ENCODE measurements at regions not wholly inside any gene's neighbourhood (a gene's known extent, or its start where the extent isn't known, plus 50 kb on each side); places are given as distances from the start of the nearest gene placed in this dataset.

DNA sequence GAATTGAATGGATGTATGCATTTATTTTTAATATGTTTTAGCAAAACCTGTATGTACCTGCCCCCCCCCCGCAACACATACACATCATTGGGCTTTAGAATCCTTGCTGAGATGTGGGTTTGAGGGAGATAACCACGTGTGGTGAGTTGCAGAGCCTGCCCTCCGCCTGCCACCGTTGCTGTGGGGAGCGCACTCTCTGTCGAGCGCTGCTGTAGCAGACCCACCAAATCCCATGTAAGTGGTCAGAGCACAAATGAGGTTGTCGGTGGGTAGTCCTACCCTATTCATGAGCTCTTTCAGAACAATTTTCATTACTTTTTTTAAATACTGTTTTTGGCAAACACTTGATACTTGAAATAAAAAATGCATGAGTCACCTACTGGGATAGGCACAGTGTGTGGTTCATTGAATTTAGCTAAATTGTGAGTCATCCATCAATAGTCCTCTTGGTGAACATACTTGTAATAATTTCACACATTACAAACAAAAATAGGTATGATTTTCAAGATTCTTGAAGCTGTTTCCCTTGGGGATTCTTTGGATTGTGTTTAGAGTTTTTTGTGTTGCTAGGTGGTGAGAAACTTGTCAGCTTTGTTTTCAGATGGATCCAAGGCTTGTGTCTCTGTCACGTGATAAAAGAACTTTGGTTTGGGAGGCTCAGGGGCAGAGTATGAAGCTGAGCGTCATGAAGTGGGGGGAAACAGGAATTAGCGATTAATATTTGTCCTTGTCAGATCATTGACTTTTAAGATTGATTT is 107.6 kb downstream of the PTCSC3 start:
- Histone ChIP-seq H3K27ac (ENCODE audit: low read depth in 2 of 2, low read length in 2 of 2) (no peak overlapping the region), H3K9me3 (ENCODE audit: control insufficient read depth in 2 of 3, insufficient read depth in 1 of 3, low read length in 3 of 3) (no peaks in the 10 kb centered on the region), H3K4me3 (ENCODE audit: low read length in 3 of 3) (peak overlapping the region in 1 of 3 donors; percentile 5), H3K4me1 (ENCODE audit: control insufficient read depth in 2 of 3, insufficient read depth in 2 of 3, low read depth in 1 of 3, low read length in 3 of 3) (peaks cover 0 to 4% (median 2%) of the 10 kb centered on the region in 3 donors), H3K36me3 (ENCODE audit: control insufficient read depth in 2 of 3, insufficient read depth in 3 of 3, low read length in 3 of 3) (no peaks in the 10 kb centered on the region), H3K27me3 (ENCODE audit: control insufficient read depth, insufficient read depth, low read length) (no peaks in the 10 kb centered on the region), H3K9ac (ENCODE audit: low read length in 3 of 3) (no peak overlapping the region)
- intact Hi-C loops (cut with DNase I): no loop called here
- TF ChIP-seq, protein P1, sequence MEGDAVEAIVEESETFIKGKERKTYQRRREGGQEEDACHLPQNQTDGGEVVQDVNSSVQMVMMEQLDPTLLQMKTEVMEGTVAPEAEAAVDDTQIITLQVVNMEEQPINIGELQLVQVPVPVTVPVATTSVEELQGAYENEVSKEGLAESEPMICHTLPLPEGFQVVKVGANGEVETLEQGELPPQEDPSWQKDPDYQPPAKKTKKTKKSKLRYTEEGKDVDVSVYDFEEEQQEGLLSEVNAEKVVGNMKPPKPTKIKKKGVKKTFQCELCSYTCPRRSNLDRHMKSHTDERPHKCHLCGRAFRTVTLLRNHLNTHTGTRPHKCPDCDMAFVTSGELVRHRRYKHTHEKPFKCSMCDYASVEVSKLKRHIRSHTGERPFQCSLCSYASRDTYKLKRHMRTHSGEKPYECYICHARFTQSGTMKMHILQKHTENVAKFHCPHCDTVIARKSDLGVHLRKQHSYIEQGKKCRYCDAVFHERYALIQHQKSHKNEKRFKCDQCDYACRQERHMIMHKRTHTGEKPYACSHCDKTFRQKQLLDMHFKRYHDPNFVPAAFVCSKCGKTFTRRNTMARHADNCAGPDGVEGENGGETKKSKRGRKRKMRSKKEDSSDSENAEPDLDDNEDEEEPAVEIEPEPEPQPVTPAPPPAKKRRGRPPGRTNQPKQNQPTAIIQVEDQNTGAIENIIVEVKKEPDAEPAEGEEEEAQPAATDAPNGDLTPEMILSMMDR (IDR thresholded peaks at IDR 0.05; ENCODE audit: borderline replicate concordance, extremely low read depth, insufficient read depth): no peak
- FAIRE-seq (no peak), DNase-seq (no peak)

DNA sequence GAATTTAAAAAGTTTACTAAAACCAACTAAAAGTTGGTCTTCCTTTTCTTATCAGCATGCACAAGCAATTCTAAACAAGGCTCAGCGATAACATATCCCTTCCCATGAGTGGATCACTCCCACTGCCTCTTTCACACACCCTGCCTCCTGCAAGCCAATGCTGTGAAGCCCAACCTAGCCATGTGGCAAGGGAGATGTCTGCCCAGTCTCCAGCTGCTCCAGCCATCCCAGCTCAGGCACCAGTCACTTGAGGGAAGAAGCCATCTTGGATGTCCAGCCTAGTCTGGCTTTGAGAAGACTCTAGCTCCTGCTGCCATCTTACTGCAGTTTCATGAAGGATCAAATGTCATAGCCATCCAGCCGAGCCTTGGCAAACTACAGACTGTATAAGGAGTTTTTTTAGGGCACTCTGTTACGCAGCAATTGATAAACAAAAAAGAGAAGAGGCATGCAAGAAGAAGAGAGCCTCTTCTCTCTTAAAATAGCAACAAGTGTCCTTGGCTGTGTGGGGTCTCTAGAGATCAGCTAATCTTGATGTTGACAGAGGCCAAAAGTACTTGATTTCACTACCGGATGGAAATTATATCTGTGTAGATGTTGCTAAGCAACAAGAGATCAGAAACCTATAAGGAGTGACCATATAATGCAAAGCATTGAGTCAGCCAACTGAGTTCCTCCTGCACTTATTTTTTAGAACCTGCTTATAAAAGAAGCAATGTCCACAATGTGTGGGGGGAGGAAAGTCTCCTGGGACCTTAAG is 108.9 kb downstream of the PTCSC3 start:
- TF ChIP-seq, protein P1 (IDR thresholded peaks at IDR 0.05; ENCODE audit: borderline replicate concordance, extremely low read depth, insufficient read depth): no peak
- Histone ChIP-seq H3K9me3 (ENCODE audit: control insufficient read depth in 2 of 3, insufficient read depth in 1 of 3, low read length in 3 of 3) (no peaks in the 10 kb centered on the region), H3K36me3 (ENCODE audit: control insufficient read depth in 2 of 3, insufficient read depth in 3 of 3, low read length in 3 of 3) (no peaks in the 10 kb centered on the region), H3K9ac (ENCODE audit: low read length in 3 of 3) (no peak overlapping the region), H3K4me1 (ENCODE audit: control insufficient read depth in 2 of 3, insufficient read depth in 2 of 3, low read depth in 1 of 3, low read length in 3 of 3) (peaks cover 0 to 4% (median 2%) of the 10 kb centered on the region in 3 donors), H3K27ac (ENCODE audit: low read depth in 2 of 2, low read length in 2 of 2) (no peak overlapping the region), H3K4me3 (ENCODE audit: low read length in 3 of 3) (no peak overlapping the region), H3K27me3 (ENCODE audit: control insufficient read depth, insufficient read depth, low read length) (no peaks in the 10 kb centered on the region)
- intact Hi-C loops (cut with DNase I): no loop called here
- FAIRE-seq (no peak), DNase-seq (no peak)

DNA sequence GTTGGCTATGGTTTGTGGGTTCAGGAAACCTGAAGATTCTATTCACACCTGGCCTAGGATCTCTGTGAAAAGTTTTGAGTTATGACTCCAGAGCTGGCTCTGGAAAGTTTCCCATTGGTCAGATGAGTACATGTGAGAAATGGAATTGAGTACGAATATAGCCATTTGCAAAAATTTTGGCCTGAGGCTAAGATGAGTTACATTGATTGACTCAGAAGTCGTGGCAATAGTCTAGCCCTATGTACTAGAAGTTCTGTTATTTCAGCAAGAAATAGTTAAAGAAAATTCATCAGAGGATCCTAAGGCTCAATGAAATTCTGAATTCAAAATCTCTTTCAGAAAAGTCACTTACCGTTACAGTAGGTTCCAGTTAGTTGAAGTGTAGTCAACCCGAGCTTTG is 109.9 kb downstream of the PTCSC3 start:
- H3K9ac ChIP-seq (ENCODE audit: low read length in 3 of 3): no peak overlapping the region
- intact Hi-C loops (cut with DNase I): no loop called here

More for the DNA sequence above, 109.9 kb downstream of the PTCSC3 start:
- Histone ChIP-seq H3K36me3 (ENCODE audit: control insufficient read depth in 2 of 3, insufficient read depth in 3 of 3, low read length in 3 of 3) (no peaks in the 10 kb centered on the region), H3K9me3 (ENCODE audit: control insufficient read depth in 2 of 3, insufficient read depth in 1 of 3, low read length in 3 of 3) (no peaks in the 10 kb centered on the region), H3K4me3 (ENCODE audit: low read length in 3 of 3) (no peak overlapping the region), H3K27ac (ENCODE audit: low read depth in 2 of 2, low read length in 2 of 2) (no peak overlapping the region), H3K4me1 (ENCODE audit: control insufficient read depth in 2 of 3, insufficient read depth in 2 of 3, low read depth in 1 of 3, low read length in 3 of 3) (peaks cover 0 to 4% (median 2%) of the 10 kb centered on the region in 3 donors), H3K27me3 (ENCODE audit: control insufficient read depth, insufficient read depth, low read length) (no peaks in the 10 kb centered on the region)
- DNase-seq (no peak), FAIRE-seq (no peak)
- TF ChIP-seq, protein P1 (IDR thresholded peaks at IDR 0.05; ENCODE audit: borderline replicate concordance, extremely low read depth, insufficient read depth): no peak

Data from kidney (tissue), 13 donors.